ENCODE measurements at regions not wholly inside any gene's neighbourhood (a gene's known extent, or its start where the extent isn't known, plus 50 kb on each side); places are given as distances from the start of the nearest gene placed in this dataset.

GRCh38 chr15:97077975-97078374, 747.5 kb downstream of the NR2F2 start:
- H2AFZ ChIP-seq, result no peak overlapping the region
- no peak overlapping the region for H3K4me3 ChIP-seq
- no peaks in the 10 kb centered on the region for H3K27me3 ChIP-seq (replicated peaks; ENCODE audit: insufficient read depth)
- no peaks in the 10 kb centered on the region for H3K36me3 ChIP-seq (ENCODE audit: low read depth)
- H3K27ac ChIP-seq, result no peak overlapping the region
- H3F3A ChIP-seq (ENCODE audit: insufficient read depth), result no peaks in the 10 kb centered on the region
- H4K20me1 ChIP-seq (ENCODE audit: insufficient read depth), result no peaks in the 10 kb centered on the region
- no peak for DNase-seq
- H3K4me1 ChIP-seq (ENCODE audit: insufficient read depth), result no peaks in the 10 kb centered on the region
- H3K4me2 ChIP-seq (ENCODE audit: unreplicated experiment), result no peak overlapping the region
- WGBS, 2 experiments (ENCODE audit: low coverage in 1 of 2, low lambda C conversion rate in 2 of 2, missing lambda C conversion rate in 2 of 2), result 2 to 15% methylated on average over 2 of the region's 2 CpGs
- no peaks in the 10 kb centered on the region for H3K79me2 ChIP-seq (ENCODE audit: insufficient read depth)
- in situ Hi-C loops (cut with MboI), result no loop called here
- H3K9me3 ChIP-seq (ENCODE audit: low read depth), result no peaks in the 10 kb centered on the region
- H3K9ac ChIP-seq, result no peak overlapping the region
- no peaks in the 10 kb centered on the region for H3K9me2 ChIP-seq (ENCODE audit: insufficient read depth)
- TF ChIP-seq EZH2 (IDR thresholded peaks at IDR 0.05; ENCODE audit: insufficient read depth, poor library complexity, severe bottlenecking) (no peak), EZH2phosphoT487 (IDR thresholded peaks at IDR 0.05; ENCODE audit: insufficient read depth, low read depth) (no peak)

- no peaks in the 10 kb centered on the region for H3K36me3 ChIP-seq (ENCODE audit: low read depth)
- no peak overlapping the region for H3K27ac ChIP-seq
- no peaks in the 10 kb centered on the region for H4K20me1 ChIP-seq (ENCODE audit: insufficient read depth)
- in situ Hi-C loops (cut with MboI), result no loop called here
- H3K4me3 ChIP-seq, result no peak overlapping the region
- H3K9me3 ChIP-seq (ENCODE audit: low read depth), result no peaks in the 10 kb centered on the region
- H3K9ac ChIP-seq, result no peak overlapping the region
- TF ChIP-seq EZH2 (IDR thresholded peaks at IDR 0.05; ENCODE audit: insufficient read depth, poor library complexity, severe bottlenecking) (no peak), EZH2phosphoT487 (IDR thresholded peaks at IDR 0.05; ENCODE audit: insufficient read depth, low read depth) (no peak)
- H3K9me2 ChIP-seq (ENCODE audit: insufficient read depth), result no peaks in the 10 kb centered on the region
- H2AFZ ChIP-seq, result no peak overlapping the region
- no peaks in the 10 kb centered on the region for H3K79me2 ChIP-seq (ENCODE audit: insufficient read depth)
- H3K27me3 ChIP-seq (replicated peaks; ENCODE audit: insufficient read depth), result no peaks in the 10 kb centered on the region
- H3K4me2 ChIP-seq (ENCODE audit: unreplicated experiment), result no peak overlapping the region
- H3K4me1 ChIP-seq (ENCODE audit: insufficient read depth), result no peaks in the 10 kb centered on the region
- no peak for DNase-seq
- WGBS, 2 experiments (ENCODE audit: low coverage in 1 of 2, low lambda C conversion rate in 2 of 2, missing lambda C conversion rate in 2 of 2), result 9 to 10% methylated on average over 6 of the region's 6 CpGs
- H3F3A ChIP-seq (ENCODE audit: insufficient read depth), result no peaks in the 10 kb centered on the region
Measured at GRCh38 chr15:97078591-97078990, 748.1 kb downstream of the NR2F2 start.

- no peak overlapping the region for H3K4me3 ChIP-seq
- TF ChIP-seq EZH2phosphoT487 (IDR thresholded peaks at IDR 0.05; ENCODE audit: insufficient read depth, low read depth) (no peak), EZH2 (IDR thresholded peaks at IDR 0.05; ENCODE audit: insufficient read depth, poor library complexity, severe bottlenecking) (no peak)
- no peak for DNase-seq
- no peak overlapping the region for H2AFZ ChIP-seq
- in situ Hi-C loops (cut with MboI), result no loop called here
- H3K27ac ChIP-seq, result no peak overlapping the region
- H3K4me1 ChIP-seq (ENCODE audit: insufficient read depth), result no peaks in the 10 kb centered on the region
- no peaks in the 10 kb centered on the region for H3K9me2 ChIP-seq (ENCODE audit: insufficient read depth)
- H3K9ac ChIP-seq, result no peak overlapping the region
- H4K20me1 ChIP-seq (ENCODE audit: insufficient read depth), result no peaks in the 10 kb centered on the region
- H3F3A ChIP-seq (ENCODE audit: insufficient read depth), result no peaks in the 10 kb centered on the region
- WGBS, 2 experiments (ENCODE audit: low coverage in 1 of 2, low lambda C conversion rate in 2 of 2, missing lambda C conversion rate in 2 of 2), result 30 to 33% methylated on average over 6 of the region's 6 CpGs
- H3K79me2 ChIP-seq (ENCODE audit: insufficient read depth), result no peaks in the 10 kb centered on the region
- no peaks in the 10 kb centered on the region for H3K36me3 ChIP-seq (ENCODE audit: low read depth)
- H3K9me3 ChIP-seq (ENCODE audit: low read depth), result no peaks in the 10 kb centered on the region
- H3K27me3 ChIP-seq (replicated peaks; ENCODE audit: insufficient read depth), result no peaks in the 10 kb centered on the region
- H3K4me2 ChIP-seq (ENCODE audit: unreplicated experiment), result no peak overlapping the region
Measured at GRCh38 chr15:97081666-97082226, 751.2 kb downstream of the NR2F2 start.

- no peak overlapping the region for H2AFZ ChIP-seq
- no peaks in the 10 kb centered on the region for H3K79me2 ChIP-seq (ENCODE audit: insufficient read depth)
- H3K27me3 ChIP-seq (replicated peaks; ENCODE audit: insufficient read depth), result no peaks in the 10 kb centered on the region
- no peaks in the 10 kb centered on the region for H3K9me2 ChIP-seq (ENCODE audit: insufficient read depth)
- no peaks in the 10 kb centered on the region for H3F3A ChIP-seq (ENCODE audit: insufficient read depth)
- no peak overlapping the region for H3K4me3 ChIP-seq
- no peaks in the 10 kb centered on the region for H3K9me3 ChIP-seq (ENCODE audit: low read depth)
- 35 to 38% methylated on average over 9 of the region's 9 CpGs for WGBS, 2 experiments (ENCODE audit: low coverage in 1 of 2, low lambda C conversion rate in 2 of 2, missing lambda C conversion rate in 2 of 2)
- H3K4me1 ChIP-seq (ENCODE audit: insufficient read depth), result no peaks in the 10 kb centered on the region
- H3K36me3 ChIP-seq (ENCODE audit: low read depth), result no peaks in the 10 kb centered on the region
- H4K20me1 ChIP-seq (ENCODE audit: insufficient read depth), result no peaks in the 10 kb centered on the region
- no peak overlapping the region for H3K27ac ChIP-seq
- in situ Hi-C loops (cut with MboI), result no loop called here
- DNase-seq, result no peak
- H3K9ac ChIP-seq, result no peak overlapping the region
- no peak for TF ChIP-seq EZH2phosphoT487 (IDR thresholded peaks at IDR 0.05; ENCODE audit: insufficient read depth, low read depth)
- no peak for TF ChIP-seq EZH2 (IDR thresholded peaks at IDR 0.05; ENCODE audit: insufficient read depth, poor library complexity, severe bottlenecking)
- H3K4me2 ChIP-seq (ENCODE audit: unreplicated experiment), result no peak overlapping the region
Measured at GRCh38 chr15:97082830-97083229, 752.3 kb downstream of the NR2F2 start.

GRCh38 chr15:97084650-97085049, 754.1 kb downstream of the NR2F2 start:
- Histone ChIP-seq H2AFZ (no peak overlapping the region), H3K27me3 (replicated peaks; ENCODE audit: insufficient read depth) (no peaks in the 10 kb centered on the region), H3K9me3 (ENCODE audit: low read depth) (no peaks in the 10 kb centered on the region), H3K36me3 (ENCODE audit: low read depth) (no peaks in the 10 kb centered on the region), H3F3A (ENCODE audit: insufficient read depth) (no peaks in the 10 kb centered on the region), H3K4me3 (no peak overlapping the region), H3K9ac (no peak overlapping the region), H3K4me2 (ENCODE audit: unreplicated experiment) (no peak overlapping the region), H3K27ac (no peak overlapping the region), H3K4me1 (ENCODE audit: insufficient read depth) (no peaks in the 10 kb centered on the region), H3K9me2 (ENCODE audit: insufficient read depth) (no peaks in the 10 kb centered on the region), H4K20me1 (ENCODE audit: insufficient read depth) (no peaks in the 10 kb centered on the region), H3K79me2 (ENCODE audit: insufficient read depth) (no peaks in the 10 kb centered on the region)
- 0 to 3% methylated on average over 2 of the region's 2 CpGs for WGBS, 2 experiments (ENCODE audit: low coverage in 1 of 2, low lambda C conversion rate in 2 of 2, missing lambda C conversion rate in 2 of 2)
- TF ChIP-seq EZH2 (IDR thresholded peaks at IDR 0.05; ENCODE audit: insufficient read depth, poor library complexity, severe bottlenecking), result no peak
- no peak for TF ChIP-seq EZH2phosphoT487 (IDR thresholded peaks at IDR 0.05; ENCODE audit: insufficient read depth, low read depth)
- in situ Hi-C loops (cut with MboI), result no loop called here
- no peak for DNase-seq

All from GM23248 (cell line).